ENCODE measurements at regions not wholly inside any gene's neighbourhood (a gene's known extent, or its start where the extent isn't known, plus 50 kb on each side); places are given as distances from the start of the nearest gene placed in this dataset.

DNA sequence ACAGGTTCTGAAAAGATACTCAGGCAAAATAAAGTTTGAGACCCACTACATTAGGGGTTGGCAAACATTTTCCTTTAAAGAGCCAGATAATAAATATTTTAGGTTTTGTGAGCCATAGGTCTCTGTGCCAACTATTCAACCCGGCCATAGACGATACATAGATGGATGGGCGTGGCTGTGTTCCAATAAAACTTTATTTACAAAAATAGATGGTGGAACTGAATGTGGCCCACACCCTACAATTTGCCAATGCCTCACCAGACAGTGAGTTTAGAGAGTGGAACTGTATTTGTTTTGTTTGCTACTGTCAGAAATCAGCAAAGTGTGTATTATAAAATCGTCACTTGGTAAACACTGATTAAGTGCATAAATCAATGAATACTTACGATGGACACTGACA lies 78.0 kb downstream of the ACKR3 start:
- Histone ChIP-seq H3K4me3 (ENCODE audit: low read depth in 2 of 2, low read length in 1 of 2) (no peak overlapping the region), H4K20me1 (ENCODE audit: insufficient read depth) (no peaks in the 10 kb centered on the region), H3K79me2 (ENCODE audit: insufficient read depth) (no peaks in the 10 kb centered on the region), H3K9me3 (no peaks in the 10 kb centered on the region), H3K9me2 (no peaks in the 10 kb centered on the region), H2AFZ (ENCODE audit: low read depth) (no peak overlapping the region), H3K27ac (ENCODE audit: low read depth in 2 of 2, low read length in 1 of 2) (no peak overlapping the region), H3K36me3 (replicated peaks in 1 of 2; ENCODE audit: control insufficient read depth in 1 of 2, insufficient read depth in 2 of 2, low read length in 1 of 2) (no peaks in the 10 kb centered on the region), H3K27me3 (ENCODE audit: insufficient read depth) (no peaks in the 10 kb centered on the region), H3F3A (replicated peaks; ENCODE audit: insufficient read depth) (no peaks in the 10 kb centered on the region), H3K4me2 (no peak overlapping the region), H3K4me1 (ENCODE audit: control insufficient read depth in 1 of 2, insufficient read depth in 2 of 2, low read depth in 1 of 2, low read length in 1 of 2) (no peaks in the 10 kb centered on the region), H3K9ac (no peak overlapping the region)
- POLR2A ChIA-PET: no interaction called here
- 48% methylated on average over 5 of the region's 5 CpGs for WGBS (ENCODE audit: low lambda C conversion rate)
- TF ChIP-seq PBX3 (IDR thresholded peaks at IDR 0.05) (no peak), FOSL2 (IDR thresholded peaks at IDR 0.05; ENCODE audit: borderline replicate concordance, low read depth) (no peak), TCF12 (IDR thresholded peaks at IDR 0.05) (no peak), YY1 (IDR thresholded peaks at IDR 0.05; ENCODE audit: low read depth) (no peak), MXI1 (IDR thresholded peaks at IDR 0.05; ENCODE audit: low read depth, low read length) (no peak), NRF1 (IDR thresholded peaks at IDR 0.05; ENCODE audit: low read depth, low read length) (no peak), CHD2 (IDR thresholded peaks at IDR 0.05; ENCODE audit: low read length, partially characterized antibody) (no peak), FOXM1 (IDR thresholded peaks at IDR 0.05; ENCODE audit: low read depth) (no peak), RAD21 (IDR thresholded peaks at IDR 0.05; ENCODE audit: low read length) (no peak), IRF3 (IDR thresholded peaks at IDR 0.05; ENCODE audit: low read depth, low read length) (no peak), GATA2 (CRISPR knock-in tag; IDR thresholded peaks at IDR 0.05) (no peak), REST (IDR thresholded peaks at IDR 0.05; ENCODE audit: low read depth, low read length) (no peak), RXRA (IDR thresholded peaks at IDR 0.05; ENCODE audit: borderline replicate concordance, low read depth) (no peak), FOXJ3 (CRISPR knock-in tag; IDR thresholded peaks at IDR 0.05) (no peak)
- TF ChIP-seq, protein P1, sequence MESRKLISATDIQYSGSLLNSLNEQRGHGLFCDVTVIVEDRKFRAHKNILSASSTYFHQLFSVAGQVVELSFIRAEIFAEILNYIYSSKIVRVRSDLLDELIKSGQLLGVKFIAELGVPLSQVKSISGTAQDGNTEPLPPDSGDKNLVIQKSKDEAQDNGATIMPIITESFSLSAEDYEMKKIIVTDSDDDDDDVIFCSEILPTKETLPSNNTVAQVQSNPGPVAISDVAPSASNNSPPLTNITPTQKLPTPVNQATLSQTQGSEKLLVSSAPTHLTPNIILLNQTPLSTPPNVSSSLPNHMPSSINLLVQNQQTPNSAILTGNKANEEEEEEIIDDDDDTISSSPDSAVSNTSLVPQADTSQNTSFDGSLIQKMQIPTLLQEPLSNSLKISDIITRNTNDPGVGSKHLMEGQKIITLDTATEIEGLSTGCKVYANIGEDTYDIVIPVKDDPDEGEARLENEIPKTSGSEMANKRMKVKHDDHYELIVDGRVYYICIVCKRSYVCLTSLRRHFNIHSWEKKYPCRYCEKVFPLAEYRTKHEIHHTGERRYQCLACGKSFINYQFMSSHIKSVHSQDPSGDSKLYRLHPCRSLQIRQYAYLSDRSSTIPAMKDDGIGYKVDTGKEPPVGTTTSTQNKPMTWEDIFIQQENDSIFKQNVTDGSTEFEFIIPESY (IDR thresholded peaks at IDR 0.05; ENCODE audit: borderline replicate concordance, low read depth): no peak
- TF ChIP-seq, protein P2, sequence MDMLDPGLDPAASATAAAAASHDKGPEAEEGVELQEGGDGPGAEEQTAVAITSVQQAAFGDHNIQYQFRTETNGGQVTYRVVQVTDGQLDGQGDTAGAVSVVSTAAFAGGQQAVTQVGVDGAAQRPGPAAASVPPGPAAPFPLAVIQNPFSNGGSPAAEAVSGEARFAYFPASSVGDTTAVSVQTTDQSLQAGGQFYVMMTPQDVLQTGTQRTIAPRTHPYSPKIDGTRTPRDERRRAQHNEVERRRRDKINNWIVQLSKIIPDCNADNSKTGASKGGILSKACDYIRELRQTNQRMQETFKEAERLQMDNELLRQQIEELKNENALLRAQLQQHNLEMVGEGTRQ (IDR thresholded peaks at IDR 0.05; ENCODE audit: borderline replicate concordance, low read depth, low read length): no peak
- CTCF ChIA-PET: no interaction called here
- no peak for DNase-seq
